GM19328 (cell line): ENCODE measurements at regions not wholly inside any gene's neighbourhood (a gene's known extent, or its start where the extent isn't known, plus 50 kb on each side); places are given as distances from the start of the nearest gene placed in this dataset.
"Not testable (repeated sequence)": the region's sequence is repeated elsewhere in the genome, so short reads cannot be mapped to it uniquely, and the experiment has no call there.

Experiments used
- ATAC-seq: cut with Tn5 transposase; IDR thresholded peaks from one replicate; pipeline ENCODE4 v1.9.1; 2021; ENCODE audit warnings: mild to moderate bottlenecking, moderate library complexity; ENCODE audit not compliant: unreplicated experiment

DNA sequence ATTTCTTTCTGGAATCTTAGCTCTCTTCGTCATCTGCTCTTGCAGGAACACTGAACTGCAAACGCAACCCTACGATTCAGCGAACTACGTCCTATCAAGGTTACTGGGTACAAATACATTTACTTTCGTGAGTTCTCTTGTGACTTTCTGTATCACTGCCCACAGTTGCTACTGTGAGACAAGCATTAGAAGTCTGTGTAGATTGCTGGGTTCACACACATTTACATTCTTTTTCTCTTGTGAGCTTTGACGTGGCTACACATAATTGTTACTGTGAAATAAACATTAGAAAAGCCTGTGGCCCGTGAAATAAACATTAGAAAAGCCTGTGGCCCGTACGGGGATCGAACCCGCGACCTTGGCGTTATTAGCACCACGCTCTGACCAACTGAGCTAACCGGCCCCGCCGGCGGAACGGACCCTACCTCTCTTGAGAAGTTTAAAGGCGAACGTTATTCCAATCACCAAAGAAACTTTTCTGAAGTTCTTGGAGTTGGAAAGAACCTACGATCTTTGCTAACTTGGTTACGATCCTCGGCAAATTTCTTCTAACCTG lies 61.2 kb upstream of the ZNF322 start:
- ATAC-seq, result not testable (repeated sequence)

DNA sequence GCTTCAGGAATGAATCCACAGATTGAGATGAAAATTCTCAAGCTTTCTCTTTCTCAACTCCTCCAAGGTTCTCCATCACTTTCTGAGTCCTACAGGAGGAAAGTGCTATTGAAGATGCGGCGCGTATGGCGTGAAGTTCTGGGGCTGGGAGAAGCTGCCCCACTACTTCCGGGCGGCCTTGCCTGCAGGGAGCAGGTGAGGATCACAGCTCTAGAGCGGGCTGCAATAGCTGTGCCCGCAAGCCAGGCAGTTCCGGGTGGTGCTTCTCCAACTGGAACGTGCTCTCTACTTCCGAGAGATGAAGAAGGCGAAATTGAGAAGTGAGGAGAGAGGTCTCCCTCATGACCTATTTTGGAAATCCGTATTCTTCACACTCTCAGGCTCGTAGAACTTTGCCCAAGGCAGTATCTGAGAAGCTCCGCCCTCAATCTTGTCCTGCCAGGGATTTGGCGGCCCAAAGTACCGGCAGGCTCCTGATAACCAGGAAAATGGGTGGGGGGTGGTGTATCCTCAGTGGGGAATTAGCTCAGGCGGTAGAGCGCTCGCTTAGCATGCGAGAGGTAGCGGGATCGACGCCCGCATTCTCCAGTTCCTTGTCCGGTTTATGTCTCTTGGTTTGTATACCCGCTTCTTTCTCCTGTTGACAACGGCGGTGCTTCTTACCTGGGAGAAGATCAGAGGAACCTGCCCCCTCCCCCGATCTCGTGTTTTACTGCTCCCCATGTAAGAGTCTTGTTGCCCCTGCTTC lies 70.6 kb upstream of the ZNF322 start:
- not testable (repeated sequence) for ATAC-seq

DNA sequence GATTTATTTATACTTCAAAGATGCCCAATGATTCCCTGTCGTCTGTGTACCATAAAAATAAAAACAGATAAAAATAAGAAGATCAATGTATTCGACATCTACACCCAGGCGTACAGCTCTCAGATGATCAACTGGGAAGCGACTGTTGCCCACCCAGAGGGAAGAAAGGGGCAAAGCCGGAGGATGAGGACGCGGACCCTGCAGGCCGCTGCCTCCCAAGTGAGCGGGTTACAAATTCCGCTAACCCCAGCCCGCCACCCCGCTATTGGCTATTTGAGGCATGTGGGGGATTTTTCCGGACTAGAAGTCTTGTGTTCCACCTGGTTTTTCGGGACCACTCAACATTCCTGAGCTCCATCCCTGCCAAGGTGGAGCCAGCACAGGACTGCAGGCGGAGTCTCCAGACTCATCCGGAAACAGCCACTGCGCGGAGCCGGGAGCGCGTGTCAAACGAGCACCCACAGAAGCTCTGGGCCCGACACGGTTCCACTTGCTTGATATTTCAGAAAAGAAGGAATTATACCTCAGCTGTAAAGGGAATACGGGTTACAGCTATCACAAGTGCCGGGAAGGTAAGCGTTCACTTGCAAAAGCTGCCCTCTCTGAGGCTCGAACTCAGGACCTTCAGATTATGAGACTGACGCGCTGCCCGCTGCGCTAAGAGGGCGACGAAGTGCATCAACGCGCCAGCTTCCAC lies 75.4 kb upstream of the ZNF322 start:
- not testable (repeated sequence) for ATAC-seq

DNA sequence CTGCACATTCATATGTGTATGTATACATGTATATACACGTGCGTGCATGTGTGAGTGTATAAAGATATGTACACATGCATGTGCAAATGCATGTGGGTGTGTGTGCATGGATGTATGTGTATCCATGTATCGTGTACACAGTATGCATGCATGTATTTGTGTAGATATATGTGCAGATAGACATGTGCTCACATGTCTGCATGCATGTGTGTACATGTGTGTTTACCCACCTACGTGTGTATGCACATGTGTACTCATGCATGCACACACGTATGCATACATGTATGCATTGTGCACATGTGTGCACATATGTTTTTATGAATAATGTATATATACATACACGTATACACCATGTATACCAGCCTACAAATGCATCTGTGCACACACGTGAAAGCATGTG lies 80.3 kb upstream of the ZNF322 start:
- no peak for ATAC-seq

DNA sequence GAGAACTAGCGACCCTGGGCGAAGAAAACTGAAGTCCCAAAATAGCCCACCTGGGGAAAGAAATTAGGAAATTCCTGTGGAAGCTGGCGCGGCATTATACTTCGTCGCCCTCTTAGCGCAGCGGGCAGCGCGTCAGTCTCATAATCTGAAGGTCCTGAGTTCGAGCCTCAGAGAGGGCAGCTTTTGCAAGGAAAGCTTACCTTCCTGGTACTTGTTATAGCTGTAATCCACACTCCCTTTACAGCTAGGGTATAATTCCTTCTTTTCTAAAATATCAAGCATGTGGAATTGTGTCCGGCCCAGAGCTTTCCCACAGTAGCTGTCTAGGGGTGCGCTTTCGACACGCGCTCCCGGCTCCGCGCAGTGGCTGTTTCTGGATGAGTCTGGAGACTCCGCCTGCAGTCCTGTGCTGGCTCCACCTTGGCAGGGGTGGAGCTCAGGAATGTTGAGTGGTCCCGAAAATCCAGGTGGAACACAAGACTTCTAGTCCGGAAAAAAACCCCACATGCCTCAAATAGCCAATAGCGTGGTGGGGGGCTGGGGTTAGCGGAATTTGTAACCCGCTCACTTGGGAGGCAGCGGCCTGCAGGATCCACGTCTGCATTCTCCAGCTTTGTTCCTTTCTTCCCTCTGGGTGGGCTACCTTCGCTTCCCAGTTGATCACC lies 83.7 kb upstream of the ZNF322 start:
- no peak for ATAC-seq

DNA sequence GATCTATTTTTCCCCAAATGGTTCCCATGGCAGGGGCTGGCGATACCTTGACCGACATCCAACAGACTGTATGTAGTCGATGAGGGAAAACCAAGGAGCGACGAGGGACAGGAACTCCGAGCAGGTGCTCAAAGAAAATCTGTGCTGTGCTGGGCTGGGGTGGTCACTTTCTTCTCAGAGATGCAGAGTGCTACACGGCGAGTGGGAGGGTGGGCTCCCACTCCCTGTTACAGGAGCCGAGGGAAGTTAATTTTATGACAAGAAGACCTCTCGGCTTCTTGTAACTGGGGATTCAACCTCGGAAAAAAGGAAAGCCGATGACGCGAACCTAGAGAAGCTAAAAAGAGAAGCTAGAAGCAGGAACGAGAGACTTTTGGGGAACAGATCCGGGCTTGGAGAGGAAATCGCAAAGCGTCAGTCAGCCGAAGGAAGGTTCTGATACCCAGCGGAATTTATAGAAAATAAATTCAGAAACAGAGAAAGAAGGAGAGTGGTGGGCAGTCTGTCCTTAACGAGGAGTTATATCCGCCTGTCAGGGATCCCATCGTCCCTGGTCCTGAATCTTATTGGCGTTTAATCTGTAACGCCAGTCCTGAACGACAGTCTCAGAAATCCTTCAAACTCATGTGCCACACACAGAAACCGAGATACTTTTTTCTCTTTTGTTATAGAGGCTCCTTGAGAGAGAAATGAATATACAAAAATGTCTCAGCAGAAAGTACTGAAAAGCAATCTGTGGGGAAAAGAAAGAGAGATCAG lies 84.6 kb upstream of the ZNF322 start:
- no peak for ATAC-seq

DNA sequence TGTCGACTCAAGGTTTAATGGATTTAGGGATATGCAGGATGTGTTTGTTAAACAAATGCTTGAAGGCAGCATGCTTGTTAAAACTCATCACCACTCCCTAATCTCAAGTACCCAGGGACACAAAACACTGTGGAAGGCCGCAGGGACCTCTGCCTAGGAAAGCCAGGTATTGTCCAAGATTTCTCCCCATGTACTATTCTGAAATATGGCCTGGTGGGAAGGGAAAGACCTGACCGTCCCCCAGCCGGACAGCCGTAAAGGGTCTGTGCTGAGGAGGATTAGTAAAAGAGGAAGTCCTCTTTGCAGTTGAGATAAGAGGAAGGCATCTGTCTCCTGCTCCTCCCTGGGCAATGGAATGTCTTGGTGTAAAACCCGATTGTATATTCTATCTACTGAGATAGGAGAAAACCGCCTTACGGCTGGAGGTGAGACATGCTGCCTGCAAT lies 85.3 kb upstream of the ZNF322 start:
- not testable (repeated sequence) for ATAC-seq

DNA sequence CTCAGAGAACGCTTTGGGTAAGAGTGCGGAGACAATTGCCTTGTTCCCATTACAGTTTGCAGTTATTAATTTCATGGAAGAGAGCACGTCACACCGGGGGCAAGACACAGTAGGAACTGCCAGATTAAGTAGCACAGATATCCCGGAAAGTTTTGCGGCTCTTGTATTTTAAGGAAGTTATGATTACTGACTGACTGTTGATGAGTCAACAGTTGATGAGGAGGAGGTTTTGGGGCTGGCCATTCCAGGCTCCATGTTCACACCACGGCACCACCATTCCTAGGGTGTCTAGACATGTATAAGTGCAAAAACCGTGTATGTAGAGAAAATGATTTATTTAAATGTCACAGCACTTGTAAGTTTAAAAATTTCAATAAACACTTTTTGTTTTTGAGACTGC lies 86.4 kb upstream of the ZNF322 start:
- ATAC-seq, result not testable (repeated sequence)

DNA sequence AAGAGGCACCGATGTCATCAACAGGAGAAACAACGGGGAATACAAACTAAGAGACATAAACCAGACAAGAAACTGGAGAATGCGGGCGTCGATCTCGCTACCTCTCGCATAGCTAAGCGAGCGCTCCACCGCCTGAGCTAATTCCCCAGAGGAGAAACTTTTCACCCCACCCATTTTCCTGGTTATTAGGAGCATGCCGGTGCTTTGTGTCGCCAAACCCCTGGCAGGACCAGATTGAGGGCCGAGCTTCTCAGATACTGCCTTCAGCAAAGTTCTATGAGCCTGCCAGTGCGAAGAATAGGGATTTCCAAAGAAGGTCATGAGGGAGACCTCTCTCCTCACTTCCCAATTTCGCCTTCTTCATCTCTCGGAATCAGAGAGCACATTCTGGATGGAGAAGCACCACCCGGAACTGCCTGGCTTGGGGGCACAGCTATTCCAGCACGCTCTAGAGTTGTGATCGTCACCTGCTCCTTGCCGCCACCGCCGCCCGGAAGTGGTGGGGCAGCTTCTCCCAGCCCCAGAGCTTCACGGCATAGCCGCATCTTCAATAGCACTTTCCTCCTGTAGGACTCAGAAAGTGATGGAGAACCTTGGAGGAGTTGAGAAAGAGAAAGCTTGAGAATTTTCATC lies 89.7 kb upstream of the ZNF322 start:
- ATAC-seq, result not testable (repeated sequence)

DNA sequence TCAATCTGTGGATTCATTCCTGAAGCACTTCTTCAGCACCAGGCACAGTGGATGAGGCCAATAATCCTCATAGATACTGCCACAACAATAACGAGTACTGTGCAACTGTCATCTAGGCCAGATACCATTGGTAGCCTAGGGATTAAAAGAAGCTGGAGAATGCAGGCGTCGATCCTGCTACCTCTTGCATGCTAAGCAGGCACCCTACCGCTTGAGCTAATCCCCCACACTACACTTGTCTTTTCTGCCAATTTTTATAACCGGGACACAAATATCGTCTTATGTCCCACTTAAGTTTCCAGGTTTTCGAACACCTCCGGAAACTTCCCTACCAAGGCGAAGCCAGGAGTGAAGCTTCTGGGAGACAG lies 90.2 kb upstream of the ZNF322 start:
- ATAC-seq, result not testable (repeated sequence)

DNA sequence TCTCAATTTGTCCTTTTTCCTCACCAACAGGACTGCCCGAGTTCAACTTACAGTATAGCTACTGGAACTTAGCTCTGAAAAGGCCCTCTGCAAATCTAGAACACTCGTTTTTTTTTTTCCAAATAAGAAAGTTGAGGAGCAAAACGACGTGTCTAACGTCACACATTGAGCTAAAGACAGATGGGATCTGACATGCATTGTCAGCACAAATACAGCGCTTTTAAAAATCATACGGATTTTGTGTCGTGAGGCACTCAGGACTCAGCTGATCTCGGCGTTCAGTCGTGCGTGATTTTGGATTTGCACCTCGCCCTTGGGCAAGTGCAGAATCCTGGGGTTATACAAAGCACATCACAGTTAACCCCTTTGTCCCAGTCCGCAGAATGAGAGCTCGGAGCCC lies 94.7 kb upstream of the ZNF322 start:
- ATAC-seq, result no peak

DNA sequence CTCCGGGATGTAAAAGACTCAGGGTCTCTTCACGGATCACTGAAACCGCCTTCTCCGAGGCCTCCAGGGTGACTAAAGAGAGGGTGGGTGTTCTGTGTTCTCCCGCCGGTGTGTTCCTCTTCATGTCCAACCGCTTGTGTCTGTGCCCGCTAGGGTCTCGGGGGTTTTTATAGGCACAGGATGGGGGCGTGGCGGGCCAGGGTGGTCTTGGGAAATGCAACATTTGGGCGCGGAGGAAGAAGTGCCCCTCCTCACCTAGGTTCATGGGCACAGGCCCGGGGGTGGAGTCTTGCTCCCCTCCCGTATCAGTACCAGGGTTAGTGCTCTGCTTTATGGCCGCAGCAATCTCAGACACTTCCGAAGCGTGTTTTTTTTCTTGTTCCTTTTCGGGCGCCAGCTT lies 95.3 kb upstream of the ZNF322 start:
- ATAC-seq, result not testable (repeated sequence)

DNA sequence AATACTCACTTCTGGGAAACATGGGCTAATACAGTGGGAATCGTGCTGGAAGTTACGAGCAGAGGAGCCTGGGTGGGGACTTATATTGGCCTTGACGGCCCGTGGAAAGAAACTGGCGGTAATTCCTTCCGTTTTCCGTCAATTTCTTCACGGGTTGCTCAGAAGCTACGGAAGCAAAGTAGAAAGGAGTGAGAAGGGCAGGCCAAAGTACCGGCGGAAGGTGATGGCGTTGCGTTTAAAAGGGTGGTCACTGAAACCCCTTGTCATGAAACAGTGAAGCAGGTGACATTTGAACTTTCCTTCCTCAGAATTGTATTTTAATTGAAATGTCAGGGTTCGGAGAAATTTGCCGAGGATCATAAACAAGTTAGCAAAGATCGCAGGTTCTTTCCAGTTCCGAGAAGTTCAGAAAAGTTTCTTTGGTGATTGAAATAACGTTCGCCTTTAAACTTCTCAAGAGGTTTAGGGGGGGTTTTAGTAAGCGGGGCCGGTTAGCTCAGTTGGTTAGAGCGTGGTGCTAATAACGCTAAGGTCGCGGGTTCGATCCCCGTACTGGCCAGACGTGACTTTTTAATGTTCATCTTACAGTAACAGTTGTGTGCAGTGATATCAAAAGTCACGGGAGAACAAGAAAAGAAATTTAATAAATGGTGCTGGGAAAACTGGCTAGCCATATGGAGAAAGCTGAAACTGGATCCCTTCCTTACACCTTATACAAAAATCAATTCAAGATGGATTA lies 96.7 kb upstream of the ZNF322 start:
- not testable (repeated sequence) for ATAC-seq

DNA sequence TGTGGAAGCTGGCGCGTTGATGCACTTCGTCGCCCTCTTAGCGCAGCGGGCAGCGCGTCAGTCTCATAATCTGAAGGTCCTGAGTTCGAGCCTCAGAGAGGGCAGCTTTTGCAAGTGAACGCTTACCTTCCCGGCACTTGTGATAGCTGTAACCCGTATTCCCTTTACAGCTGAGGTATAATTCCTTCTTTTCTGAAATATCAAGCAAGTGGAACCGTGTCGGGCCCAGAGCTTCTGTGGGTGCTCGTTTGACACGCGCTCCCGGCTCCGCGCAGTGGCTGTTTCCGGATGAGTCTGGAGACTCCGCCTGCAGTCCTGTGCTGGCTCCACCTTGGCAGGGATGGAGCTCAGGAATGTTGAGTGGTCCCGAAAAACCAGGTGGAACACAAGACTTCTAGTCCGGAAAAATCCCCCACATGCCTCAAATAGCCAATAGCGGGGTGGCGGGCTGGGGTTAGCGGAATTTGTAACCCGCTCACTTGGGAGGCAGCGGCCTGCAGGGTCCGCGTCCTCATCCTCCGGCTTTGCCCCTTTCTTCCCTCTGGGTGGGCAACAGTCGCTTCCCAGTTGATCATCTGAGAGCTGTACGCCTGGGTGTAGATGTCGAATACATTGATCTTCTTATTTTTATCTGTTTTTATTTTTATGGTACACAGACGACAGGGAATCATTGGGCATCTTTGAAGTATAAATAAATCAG lies 106.8 kb upstream of the ZNF322 start:
- not testable (repeated sequence) for ATAC-seq

DNA sequence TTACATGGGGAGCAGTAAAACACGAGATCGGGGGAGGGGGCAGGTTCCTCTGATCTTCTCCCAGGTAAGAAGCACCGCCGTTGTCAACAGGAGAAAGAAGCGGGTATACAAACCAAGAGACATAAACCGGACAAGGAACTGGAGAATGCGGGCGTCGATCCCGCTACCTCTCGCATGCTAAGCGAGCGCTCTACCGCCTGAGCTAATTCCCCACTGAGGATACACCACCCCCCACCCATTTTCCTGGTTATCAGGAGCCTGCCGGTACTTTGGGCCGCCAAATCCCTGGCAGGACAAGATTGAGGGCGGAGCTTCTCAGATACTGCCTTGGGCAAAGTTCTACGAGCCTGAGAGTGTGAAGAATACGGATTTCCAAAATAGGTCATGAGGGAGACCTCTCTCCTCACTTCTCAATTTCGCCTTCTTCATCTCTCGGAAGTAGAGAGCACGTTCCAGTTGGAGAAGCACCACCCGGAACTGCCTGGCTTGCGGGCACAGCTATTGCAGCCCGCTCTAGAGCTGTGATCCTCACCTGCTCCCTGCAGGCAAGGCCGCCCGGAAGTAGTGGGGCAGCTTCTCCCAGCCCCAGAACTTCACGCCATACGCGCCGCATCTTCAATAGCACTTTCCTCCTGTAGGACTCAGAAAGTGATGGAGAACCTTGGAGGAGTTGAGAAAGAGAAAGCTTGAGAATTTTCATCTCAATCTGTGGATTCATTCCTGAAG lies 111.6 kb upstream of the ZNF322 start:
- not testable (repeated sequence) for ATAC-seq

DNA sequence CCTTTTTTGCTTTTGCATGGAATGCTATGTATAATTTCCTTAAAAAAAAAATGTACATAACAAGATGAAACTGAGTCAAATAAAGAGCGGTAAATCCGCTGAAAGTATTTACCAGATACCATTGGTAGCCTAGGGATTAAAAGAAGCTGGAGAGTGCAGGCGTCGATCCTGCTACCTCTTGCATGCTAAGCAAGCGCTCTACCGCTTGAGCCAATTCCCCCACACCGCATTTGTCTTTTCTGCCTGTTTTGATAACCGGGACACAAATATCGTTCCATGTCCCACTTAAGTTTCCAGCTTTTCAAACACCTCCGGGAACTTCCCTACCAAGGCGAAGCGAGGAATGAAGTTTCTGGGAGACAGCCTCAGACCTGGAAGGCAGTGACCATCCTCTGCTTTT lies 113.9 kb upstream of the ZNF322 start:
- not testable (repeated sequence) for ATAC-seq

DNA sequence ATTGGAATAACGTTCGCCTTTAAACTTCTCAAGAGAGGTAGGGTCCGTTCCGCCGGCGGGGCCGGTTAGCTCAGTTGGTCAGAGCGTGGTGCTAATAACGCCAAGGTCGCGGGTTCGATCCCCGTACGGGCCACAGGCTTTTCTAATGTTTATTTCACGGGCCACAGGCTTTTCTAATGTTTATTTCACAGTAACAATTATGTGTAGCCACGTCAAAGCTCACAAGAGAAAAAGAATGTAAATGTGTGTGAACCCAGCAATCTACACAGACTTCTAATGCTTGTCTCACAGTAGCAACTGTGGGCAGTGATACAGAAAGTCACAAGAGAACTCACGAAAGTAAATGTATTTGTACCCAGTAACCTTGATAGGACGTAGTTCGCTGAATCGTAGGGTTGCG lies 121.0 kb upstream of the ZNF322 start:
- not testable (repeated sequence) for ATAC-seq
